ENCODE measurements at regions not wholly inside any gene's neighbourhood (a gene's known extent, or its start where the extent isn't known, plus 50 kb on each side); places are given as distances from the start of the nearest gene placed in this dataset.

DNA sequence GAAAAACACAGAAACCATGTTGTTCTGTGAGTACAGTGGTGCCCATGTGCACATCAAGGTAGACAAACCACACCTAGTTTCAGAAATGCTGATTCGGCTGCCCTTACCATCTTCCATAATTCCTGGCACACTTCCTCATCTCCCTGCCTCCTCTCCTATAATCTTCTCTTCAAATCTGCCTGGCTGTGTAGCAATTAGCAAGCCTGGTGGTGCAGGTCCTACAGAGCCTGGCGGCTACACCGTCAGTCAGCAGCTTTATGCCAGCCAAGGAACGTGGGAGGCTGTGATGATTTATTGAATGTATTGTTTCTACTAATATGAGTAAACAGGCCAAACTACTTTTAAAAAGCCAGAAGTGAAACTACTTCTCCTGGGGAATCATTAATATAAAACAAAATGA is 106.8 kb downstream of the SEMA6D start:
- DNase-seq (ENCODE audit: low spot score) = no peak

DNA sequence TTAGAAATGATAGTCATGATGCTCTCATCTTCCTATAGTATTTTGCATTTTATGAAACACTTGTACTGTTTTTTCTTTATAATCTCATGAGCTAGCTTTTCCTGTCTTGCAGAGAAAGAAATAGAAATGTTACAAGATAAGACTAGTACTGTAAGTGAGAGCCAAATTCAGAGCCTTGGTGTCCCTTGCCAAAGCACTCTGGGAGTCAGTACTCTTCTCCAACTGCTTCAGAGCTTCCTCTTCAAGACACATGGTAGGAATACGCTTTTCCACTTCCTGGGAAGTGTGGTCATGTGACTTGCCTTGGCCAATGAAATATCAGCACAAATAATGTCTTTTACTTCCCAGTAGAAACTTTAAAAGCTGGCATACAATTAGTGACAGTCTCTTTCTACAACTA is 112.4 kb downstream of the SEMA6D start:
- DNase-seq (ENCODE audit: low spot score) = no peak

DNA sequence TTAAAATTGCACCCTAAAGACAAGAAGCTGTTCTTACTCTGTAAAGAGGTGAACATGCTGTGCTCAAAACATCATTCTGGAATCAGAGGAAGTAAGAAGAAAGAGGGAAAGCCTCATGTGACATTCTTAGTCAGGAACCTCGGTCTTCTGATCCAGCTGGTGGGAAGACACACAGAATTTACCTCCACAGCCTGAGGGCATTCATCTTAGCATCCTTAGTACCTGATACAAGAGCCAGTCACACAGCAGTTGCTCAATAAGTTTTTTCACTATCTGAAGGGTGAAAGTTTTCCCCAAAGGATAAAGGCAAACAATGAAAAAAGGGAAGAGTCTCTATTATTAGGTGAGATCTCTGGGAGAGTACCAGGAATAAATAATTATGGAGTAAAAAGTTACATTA is 116.8 kb downstream of the SEMA6D start:
- DNase-seq (ENCODE audit: low spot score) = no peak

DNA sequence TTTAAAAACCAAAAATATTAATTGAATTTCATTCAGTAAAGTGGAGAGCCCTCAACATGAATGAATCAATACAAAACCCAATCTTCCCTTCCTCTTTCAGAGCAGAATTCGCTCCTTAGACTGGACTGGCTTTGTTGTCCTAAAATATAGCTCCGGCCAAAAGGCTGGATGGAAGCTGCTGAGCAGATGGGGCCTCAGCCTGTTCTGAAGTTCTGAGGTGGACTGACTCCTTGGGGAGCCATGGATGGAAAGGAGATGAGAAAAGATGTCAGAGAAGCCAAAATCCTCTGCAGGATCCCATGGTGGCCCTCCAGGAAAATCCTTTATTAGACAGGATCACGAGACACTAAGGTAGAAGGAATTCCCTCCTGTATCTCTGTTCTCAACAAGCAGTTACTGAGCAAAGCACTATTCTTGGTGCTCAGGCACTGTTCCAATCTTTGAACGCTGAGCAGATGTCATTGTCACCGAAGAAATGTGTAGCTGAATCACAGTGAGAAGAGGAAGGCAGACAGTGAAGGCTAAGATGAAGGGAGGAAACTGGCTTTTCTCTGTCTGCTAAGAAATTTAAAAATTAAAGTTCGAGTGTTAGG is 122.0 kb downstream of the SEMA6D start:
- DNase-seq (ENCODE audit: low spot score) = peak; percentile 74

DNA sequence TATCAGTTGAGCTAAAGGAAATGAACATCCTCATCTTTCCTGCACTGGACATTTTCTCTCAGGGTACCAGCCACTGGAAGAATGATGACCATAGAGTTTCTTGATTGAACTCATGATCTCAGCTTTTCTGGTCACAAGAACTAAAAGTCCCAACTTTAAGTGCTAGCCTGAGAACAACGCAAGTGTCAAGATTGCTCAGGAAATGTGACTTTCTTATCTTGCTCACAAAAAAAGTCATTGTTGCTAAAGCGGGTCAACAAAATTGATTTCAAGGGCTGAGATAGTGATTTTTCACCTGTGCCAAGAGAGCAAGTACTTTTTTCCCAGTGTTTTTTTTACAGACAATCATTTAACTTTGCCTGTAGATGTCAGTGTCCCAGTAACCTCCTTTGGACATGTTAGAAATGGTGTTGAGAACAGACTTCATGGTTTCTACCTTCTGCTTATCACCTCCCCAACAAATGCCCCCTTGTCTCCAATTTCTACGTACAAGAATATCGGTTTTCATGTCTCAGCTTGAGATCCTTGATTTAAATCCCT is 125.9 kb downstream of the SEMA6D start:
- no peak for DNase-seq (ENCODE audit: low spot score)

DNA sequence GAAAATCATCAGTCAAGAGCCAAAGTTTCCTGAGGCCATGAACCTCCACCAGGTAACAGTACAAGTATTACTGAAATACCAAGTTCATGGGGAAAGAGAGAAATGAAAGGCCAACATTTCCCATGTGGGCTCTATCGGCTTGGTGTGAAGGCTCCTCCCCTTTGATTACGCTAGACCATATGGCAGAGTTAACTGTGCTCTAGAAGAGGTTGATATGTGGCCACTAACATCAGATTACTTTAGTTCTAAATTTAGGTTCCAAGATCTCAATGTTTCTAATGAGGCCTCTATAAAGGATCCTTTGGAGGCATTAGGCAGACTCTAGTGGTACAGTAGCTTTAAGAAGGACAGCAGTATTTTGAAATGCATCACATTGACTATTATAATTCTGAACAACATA is 127.1 kb downstream of the SEMA6D start:
- DNase-seq (ENCODE audit: low spot score) = no peak

DNA sequence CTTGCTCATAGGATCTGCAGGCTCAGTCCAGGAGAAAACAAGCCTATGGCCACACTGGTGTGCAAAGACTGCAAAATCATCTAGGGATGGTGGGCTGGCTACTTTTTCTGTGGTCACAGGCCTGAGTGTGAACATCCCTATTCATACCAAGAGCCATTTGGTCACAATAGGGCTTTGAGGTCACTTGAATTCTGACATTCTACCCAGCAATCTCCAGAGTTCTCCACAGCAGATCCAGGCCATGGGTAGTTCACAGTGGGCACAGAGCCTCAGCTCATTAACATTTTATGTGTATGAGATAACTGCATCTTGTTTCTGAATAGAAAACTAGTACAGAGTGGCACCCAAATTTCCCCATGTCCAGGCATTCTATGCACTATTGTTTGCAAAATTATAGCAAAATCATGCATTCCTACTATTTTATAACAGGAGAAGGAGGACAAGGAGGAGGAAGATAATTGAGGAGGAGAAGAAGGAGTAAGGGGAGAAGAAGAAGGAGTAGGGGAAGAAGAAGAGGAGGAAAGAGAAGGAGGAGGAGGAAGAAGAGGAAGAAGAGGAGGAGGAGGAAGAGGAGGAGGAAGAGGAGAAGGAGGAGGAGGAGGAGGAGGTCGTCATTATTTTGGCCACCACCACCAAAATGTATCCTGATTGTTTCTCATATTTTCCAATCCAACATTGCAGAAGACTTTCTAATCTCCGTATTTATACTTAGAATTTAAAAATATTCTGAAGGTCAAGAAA is 129.0 kb downstream of the SEMA6D start:
- DNase-seq (ENCODE audit: low spot score) = no peak

DNA sequence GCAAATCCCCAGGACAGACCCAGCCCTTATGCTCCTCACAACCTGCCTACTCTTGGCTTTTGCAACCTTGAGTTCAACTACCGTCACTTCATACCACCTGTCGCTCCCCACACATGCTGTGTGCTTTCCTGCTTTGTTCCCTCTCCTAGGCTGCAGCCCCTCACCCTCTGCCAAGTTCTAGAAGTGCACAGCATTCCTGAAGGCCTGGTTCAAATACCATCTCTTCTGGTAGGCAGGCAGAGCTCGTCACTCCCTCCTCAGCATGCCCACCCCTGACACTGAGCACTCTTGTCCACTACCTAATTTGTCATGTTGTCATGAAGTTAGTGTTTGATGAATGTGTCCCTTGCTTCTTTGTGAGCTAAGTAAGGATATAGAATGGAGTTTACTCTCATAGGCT is 129.6 kb downstream of the SEMA6D start:
- no peak for DNase-seq (ENCODE audit: low spot score)

DNA sequence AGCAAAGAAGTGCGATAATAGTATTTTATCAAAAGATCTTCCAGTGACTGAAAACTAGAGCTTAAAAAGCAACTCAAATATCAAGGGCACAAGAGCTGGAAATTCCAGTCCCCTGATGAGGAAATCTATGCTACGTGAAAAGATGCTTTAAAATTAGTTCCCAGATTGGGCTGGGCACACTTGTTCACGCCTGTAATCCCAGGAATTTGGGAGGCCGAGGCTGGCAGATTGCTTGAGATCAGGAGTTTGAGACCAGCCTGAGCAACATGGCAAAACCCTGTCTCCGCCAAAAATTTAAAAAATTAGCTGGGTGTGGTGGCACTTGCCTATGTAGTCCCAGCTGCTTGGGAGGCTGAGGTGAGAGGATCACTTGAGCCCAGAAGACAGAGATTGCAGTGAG is 138.8 kb downstream of the SEMA6D start:
- no peak for DNase-seq (ENCODE audit: low spot score)

DNA sequence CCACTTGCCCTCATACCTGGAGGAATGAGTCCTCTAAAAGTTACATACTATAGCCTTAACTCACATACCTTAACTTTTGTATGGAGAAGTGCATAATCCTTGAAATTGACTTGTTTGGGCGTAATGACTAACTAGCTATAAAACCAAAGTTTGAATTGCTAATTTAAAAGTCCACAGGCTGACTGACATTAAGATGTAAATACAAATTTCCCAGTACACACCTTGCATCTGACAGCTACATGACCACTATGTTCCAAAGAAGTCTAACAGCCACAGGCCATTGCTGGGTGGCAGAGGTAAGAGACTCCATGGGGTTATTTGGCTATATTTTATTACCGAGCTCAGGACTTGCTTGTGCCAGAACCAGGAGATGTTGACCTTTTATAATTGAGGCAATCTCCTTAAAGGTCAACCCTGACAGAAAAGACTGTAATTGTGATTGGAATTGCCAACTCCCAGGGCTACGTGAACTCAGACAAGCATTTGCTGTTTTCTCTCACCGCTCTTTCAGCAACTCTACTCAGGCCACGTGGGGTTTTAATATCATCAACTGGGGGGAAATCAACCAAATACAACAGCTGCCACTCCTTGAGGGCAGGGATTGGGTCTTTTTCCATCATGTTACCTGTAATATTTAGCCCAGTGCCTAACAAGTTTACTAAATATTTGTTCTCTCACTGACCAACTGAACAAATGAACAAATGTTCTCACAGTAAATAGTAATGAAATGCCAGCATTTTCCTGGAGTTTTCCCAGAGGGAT is 139.9 kb downstream of the SEMA6D start:
- DNase-seq (ENCODE audit: low spot score) = no peak

DNA sequence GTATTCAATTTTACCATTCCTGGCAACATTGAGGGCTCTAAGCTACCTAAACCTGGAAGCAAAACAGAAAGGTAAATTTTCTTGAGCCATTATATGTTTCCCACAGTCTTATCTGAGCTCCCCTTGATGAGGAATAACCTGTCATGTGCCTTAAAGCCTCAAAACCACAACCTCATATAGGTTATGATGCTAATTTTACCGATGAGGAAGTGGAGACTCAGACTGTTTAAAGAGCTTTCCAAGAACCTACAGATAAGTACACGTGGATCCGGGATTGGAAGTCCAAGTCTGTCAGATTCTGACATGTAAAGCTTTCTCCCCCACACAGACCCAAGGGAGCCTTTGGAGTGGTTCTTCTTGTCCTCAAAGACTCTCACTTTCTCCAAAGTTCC is 140.5 kb downstream of the SEMA6D start:
- DNase-seq (ENCODE audit: low spot score) = no peak

DNA sequence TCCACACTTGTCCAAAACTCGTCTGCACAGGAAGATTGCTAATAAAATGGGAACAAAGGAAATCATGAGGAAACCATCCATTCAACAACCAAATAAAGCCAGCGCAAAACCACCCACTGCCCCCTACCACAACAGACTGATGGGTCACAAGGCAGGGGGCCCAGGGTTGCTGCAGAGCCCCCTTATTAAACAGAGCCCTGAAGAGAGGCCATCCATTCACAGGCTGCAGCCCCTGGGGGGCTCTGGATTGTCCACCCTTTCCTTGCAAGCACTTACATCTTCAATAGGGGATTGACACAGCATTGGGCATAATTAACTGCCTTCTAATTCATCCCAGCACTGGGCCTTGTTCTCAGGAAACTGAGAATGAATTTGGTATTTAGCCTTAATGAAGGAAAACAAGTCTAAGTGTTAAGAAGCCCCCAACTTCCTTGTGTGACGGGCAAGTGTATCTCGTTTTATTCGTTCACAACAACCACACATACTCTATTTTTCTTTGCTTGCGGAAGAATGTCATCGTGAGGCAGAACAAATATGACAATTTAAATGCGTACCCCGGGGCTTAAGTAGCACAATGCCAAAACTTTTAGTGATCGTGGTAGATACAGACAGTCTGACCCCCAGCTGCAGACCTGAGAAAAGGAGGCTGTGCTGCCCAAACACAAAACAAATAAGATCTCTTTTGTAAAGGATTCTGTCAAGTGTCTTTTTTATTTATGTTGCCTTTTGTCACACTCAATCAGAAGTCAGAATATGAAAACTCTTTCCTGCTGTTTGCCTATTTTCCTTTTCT is 144.0 kb downstream of the SEMA6D start:
- DNase-seq (ENCODE audit: low spot score) = no peak

DNA sequence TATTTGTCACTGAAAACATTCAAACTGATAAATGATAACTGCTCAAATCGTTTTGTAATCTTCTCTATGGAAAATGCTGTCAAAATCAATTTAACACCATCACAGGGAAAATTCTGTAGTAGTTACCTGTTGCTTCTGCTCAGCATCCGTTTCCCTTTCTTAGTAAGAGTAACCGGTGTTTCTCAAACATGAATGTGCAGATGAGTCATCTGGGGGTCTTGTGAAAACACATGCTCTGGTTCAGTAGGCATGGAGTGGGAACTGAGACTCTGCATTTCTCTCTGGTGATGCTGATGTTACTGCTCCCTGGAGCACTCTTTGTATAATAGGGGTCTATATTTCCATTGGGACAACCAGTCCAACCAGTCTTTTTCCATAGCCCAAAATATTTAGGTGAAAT is 145.1 kb downstream of the SEMA6D start:
- DNase-seq (ENCODE audit: low spot score) = no peak

DNA sequence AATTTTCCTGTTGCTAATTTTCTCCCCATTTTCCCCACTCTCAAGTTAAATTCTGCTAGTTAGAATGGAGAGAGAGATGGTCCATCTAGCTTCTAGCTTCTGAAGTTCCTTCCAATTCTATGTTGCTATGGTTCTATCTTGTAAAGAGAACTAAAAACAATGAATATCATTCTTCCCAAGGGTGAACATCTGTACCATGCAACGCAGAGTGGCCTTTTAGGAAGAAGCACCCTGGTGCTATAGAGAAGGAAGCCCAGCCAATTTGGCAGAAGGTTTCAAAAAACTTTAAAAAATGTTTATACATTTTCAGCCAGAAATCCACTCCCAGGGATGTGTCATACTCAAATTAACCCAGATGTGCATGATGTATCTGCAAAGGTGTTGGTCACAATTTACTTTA is 149.1 kb downstream of the SEMA6D start:
- no peak for DNase-seq (ENCODE audit: low spot score)

DNA sequence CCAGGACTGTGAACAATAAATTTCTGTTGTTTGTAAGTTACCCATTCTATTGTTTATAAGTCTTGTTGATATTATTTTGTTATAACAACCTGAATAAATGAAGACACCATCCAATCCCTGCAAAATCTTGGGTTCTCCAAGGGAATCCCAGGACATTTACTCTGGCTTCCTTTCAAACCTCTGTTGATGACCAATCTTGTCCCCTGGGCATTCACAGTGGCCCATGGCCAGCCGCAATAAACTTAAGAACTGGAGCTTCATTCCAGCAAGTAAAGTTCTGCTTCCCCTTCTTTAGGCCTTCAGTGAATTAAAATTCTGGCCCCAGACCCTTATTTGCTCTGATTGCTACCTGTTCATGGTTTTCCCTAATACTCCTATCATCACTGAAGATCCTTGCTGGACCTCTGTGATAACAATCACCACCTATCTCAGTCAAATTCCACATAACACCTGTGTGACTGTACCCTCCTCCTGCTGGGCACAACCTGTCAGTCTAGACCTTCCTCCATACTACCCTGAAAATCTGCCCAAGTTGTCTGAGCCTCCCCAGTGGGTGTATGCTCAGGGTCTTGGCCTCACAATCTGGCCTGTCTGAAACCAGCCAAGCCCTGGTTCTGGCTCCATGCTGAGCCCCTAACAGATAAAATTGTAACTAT is 153.1 kb downstream of the SEMA6D start:
- DNase-seq (ENCODE audit: low spot score) = peak; percentile 74

DNA sequence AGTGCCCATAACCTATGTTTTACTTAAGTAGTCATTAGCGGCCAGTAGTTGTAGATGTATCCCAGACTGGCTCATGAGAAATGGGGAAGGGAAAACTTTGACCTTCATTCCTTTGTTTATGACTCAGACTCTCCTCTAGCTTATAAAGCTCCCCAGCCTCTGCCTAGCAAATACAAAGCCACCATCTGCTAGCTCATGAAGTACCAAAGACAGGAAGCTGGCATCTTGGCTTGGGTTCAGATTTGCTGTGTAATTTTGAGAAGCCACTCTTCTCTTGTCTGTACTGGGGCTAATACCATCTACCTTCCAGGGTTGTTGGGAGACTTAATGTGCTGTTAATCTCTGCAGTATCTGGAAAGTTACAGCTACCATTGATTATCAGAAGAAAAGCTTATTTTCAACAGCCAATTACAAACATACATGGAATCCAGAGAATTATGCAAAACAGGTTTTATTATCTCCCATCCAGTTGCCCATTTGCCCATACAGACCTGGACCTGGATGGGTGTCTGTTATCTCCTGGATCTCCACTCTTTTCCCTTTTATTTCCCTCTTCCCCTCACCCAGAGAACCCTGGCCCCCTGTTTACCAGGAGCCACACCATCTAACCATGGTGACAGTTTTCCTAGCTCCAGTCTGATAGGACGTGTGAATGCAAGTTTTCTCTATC is 153.8 kb downstream of the SEMA6D start:
- peak; percentile 82 for DNase-seq (ENCODE audit: low spot score)

DNA sequence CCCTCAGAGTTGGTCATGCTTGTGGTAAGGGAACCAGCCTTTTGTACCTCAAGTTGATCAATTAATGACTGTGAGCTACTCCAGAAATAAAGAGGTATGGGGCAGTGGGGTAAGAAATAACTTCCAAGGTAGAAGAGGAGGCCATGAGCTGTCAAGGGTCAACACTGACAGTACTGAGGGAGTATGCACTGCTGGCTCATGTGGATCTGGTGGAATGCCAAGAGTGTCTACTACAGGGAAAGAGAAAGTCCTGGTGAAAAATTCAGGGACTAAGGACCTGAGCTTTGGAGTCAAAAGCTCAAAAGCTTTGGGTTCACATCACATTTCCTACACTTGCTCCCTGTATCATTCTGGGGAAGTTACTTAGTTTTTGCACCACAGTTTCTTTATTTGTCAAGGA is 154.9 kb downstream of the SEMA6D start:
- no peak for DNase-seq (ENCODE audit: low spot score)

DNA sequence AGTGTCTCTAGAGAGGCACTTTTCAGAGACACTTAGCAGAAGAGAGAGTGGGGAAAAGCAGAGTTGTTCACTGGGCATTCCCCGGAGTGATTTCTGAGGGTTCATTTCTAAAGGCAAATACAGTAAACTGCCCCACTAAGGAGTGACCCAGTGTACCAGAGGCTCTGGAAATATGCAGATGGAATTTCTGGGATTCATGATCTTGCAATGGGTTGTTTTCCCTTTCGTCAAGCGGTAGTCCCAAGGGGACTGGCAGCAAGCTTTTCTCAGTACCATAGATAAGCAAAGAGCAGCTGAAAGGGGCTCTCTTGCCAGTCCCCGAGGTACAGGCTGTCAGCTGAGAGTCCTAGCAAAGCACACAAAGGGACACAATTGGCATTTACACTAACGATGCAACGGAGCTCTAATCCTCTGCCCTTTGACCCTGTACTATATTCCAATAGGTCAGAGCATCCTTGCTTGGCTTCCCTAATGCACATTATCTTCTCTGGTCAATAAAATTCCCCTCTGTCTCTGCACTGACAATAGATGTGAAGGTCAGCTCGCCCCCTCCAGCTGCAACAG is 155.6 kb downstream of the SEMA6D start:
- no peak for DNase-seq (ENCODE audit: low spot score)

DNA sequence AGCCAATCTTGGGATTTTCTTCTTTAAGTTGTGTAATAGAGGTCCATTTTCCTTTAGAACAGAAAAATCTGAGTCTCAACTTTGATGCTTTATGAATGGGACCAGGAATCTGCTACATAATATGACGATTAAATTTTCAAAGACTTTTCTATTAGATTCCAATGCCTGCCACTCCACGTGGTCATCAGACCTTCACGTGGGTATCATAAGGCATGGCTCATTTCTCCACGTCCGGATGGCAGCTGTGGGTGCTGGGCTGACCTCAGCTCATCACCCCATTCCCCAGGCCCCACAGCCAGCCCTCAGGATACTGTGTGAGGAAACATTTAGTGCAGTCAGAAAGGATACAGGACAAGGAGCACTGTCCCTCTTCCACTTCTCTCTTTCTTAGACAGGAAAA is 159.7 kb downstream of the SEMA6D start:
- DNase-seq (ENCODE audit: low spot score) = no peak

DNA sequence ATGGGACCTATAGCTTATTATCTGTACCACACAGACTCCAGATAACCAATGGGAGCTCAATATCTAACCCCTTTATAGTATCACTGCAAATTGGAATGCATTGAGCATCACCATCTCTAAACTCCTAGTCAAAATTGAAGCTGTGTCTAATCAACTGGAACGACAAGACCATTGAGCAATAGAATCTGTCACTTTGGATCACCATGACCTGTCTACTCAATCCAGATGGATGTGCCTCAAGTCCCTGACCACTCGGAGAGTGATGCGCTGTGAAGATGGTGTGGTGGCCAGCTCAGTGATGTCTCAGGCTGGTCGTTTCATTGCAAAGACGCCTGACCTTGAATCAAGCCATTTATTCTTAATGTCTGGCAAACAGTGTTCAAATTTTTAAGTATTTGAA is 160.5 kb downstream of the SEMA6D start:
- DNase-seq (ENCODE audit: low spot score) = no peak

DNA sequence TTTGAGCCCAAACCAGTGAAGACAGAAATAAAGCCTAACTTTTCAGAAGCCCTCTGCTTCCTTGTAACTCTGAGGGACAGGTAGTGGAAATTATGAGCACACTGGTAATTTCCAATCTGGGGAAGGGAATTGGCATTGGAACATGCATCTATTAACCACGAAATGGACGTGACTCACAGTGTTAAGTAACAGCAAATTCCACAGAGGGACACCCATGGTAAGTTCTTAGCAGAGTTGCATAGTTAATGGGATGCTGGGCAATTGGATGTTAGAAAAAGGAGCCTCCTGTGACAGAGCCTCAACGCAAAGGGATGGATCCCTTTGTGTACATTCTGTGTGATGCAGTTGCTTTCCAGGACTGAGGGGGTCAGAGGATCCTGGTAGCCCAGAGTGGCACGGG is 168.6 kb downstream of the SEMA6D start:
- DNase-seq (ENCODE audit: low spot score) = no peak

All from cerebellar cortex (tissue), 1 donor.